GM18499 (cell line): ENCODE measurements at regions not wholly inside any gene's neighbourhood (a gene's known extent, or its start where the extent isn't known, plus 50 kb on each side); places are given as distances from the start of the nearest gene placed in this dataset.

Source experiments
- ATAC-seq: cut with Tn5 transposase; IDR thresholded peaks from one replicate; pipeline ENCODE4 v1.9.1; 2021; ENCODE audit warnings: moderate number of reproducible peaks; ENCODE audit not compliant: insufficient read depth, unreplicated experiment

DNA sequence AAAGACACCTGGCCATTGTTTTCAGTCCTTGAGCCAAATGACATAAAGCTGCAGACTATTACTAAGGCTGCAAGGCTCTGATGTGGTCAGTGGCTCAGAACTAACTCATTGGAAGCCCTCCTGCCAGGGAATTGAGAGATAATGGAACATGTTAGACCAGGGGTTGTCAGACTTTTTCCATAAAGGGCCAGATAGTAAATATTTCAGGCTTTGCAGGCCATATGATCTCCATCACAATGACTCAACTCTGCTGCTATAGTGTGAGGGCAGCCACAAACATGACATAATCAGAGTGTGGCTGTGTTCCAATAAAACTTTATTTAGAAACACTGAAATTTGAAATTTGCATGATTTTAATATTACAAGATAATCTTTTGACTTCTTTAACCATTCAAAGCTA is 140.3 kb downstream of the TMEM30B start:
- no peak for ATAC-seq

DNA sequence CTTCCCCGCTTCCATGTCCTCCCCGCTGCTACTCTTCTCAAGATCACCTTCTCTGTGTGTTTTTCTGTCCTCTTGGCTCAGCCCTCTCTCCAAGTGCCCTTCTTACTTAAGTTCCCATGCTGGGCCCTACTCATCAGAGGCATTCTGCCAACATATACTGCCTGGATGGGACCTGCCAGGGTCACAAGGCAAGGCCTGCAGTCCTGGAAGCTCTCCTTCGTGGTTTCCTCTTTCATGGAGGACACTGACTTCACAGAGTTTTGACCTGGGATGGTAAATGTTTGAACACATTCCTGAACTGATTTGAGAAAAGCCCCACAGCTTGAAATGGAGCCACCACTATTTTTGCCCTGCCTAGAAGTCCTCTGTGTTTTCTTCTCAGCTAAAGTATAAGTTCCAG is 140.9 kb downstream of the TMEM30B start:
- no peak for ATAC-seq

DNA sequence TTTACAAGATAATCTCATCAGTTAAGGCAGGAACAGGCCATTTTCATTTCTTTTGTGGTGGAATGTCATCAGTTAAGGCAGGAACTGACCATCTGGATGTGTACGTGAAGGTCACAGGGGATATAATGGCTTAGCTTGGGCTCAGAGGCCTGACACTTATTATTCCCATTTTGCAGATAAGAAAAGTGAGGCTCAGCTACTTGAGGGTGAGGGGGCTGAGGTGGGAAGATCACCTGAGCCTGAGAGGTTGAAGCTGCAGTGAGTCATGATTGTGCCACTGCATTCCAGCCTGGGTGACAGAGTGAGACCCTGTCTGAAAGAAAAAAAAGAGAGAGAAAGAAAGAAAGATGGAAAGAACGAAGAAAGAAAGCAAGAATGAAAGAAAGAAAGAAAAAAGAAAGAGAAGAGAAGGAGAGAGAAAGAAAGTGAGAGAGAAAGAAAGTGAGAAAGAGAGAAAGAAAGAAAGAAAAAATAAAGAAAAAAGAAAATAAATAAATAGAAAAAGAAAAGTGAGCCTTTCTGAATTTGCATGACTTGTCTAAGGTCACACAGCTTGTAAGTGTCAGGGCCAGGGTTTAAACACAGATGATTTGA is 142.0 kb downstream of the TMEM30B start:
- no peak for ATAC-seq

DNA sequence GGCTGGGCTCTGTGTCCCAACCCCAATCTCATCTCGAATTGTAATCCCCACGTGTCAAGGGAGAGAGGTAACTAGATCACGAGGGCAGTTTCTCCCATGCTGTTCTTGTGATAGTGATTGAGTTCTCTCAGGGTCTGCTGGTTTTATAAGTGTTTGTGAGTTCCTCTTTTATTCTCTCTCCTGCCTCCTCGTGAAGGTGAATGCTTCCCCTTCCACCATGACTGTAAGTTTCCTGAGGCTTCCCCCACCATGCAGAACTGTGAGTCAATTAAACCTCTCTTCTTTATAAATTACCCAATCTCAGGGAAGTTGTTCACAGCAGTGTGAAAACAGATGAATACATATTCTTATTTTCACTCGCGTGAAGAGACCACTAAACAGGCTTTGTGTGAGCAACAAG is 148.2 kb downstream of the TMEM30B start:
- ATAC-seq = no peak

DNA sequence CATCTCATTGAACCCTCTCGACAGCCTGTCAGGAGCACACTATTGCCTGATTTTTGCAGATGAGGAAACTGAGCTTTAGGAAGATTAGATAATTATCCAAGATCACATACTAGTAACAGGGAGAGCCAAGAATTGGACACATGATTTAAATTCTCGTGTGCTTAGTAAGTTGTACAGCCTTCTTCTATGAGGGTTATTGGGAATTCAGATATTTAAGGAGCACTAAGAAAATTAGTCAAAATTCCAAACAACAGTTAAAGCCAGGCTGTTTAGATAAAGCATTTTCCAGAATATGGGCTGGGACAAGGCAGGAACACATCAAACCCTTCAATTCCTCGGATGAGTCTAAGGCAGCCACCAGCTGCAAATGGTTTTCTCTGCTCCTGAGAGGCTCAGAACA is 148.8 kb downstream of the TMEM30B start:
- no peak for ATAC-seq

DNA sequence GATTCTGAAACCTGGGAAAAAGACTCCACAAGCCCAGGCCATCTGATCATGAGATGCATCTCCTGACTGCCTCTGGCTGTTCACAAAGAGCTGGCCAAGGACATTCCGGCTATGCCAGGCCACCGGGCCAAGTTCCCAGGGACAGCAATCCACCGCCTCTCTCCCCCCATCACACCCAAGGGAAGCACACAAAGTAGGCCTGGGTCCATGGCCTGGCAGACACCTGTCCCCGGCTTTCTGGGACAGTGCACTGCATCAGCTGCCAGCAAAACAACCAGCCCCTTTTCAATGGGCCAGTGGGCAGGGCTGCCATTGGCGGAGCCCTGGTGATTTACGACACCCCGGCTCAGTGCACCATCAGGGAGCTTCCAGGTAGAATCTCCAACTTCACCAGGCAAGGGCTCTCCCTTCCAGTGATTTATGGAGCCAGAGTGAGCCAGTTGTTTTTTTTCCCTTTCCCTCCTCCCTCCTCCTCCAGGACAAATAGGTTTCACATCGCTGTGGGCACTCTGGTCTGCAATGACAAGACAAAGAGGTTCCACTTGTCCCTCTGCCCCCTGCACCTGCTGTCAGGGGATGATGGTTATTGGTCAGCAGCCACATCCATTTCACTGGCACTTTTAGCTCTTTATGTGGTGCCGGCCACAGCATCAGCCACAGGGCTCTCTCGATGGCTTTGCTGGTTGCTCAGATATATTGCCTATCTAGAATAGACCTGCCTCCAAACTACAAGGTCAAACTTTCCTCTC is 149.6 kb downstream of the SLC38A6 start:
- no peak for ATAC-seq

DNA sequence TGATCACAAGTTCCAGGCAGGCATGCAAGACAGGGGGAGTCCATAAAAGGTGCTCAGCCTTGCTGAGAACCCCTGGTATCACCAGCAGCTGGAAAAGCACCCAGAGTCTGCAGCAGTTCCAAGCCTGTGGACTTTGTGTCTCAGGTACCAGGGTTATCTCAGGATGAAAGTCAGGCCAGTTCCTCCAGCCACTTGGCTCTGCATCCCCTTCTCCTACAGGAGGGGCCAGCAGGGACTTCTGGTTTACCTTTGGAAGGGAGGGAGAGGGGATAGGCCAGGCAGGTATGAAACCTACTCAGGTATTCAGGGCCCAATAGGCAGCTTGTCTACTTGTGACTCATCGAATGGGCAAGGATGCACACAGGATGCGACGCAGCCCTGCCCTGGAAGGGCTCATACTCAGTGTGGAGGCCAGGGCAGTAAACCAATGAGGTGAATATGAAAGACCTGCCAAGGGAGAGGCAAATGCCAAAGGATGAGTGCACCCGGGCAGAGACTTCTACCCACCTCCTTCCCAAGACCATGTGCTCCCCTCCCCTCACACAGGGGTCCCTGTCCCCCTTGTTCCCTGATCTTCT is 148.2 kb downstream of the SLC38A6 start:
- no peak for ATAC-seq

DNA sequence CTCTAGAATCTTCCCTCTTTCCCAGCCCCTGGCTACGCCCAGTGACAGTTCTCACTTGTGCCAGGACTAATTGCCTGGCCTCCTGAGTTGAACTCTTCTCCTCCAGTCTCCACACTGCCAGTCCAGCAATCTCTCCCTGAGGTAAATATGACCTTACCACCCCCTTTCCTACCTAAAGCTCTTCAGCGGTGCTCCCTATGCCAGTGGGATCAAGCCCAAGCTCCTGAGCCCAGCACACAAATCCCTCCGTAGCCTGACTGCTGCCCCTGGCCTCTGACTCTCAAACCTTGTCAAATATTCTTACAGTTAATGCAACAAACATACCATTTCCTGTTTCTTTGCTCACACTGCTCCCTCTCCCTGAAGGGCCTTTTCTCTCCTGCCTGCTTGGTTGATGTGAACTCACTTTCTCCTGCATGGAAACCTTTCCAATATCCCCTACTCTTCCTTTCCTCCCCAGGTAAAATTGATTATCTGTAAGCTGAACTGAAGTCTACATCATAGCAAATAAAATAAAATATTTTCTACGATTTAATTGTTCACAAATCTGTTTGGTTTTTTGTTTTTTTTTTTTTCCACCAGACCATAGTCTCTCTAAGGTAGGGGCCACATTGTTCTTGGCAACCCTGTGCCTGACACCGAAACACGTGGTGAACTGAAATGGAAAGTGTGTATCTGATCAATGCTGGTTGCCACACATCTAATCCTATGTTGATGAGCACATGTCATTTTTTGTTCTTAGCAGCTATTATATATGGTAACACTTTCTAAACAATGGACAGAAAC is 147.5 kb downstream of the SLC38A6 start:
- no peak for ATAC-seq

DNA sequence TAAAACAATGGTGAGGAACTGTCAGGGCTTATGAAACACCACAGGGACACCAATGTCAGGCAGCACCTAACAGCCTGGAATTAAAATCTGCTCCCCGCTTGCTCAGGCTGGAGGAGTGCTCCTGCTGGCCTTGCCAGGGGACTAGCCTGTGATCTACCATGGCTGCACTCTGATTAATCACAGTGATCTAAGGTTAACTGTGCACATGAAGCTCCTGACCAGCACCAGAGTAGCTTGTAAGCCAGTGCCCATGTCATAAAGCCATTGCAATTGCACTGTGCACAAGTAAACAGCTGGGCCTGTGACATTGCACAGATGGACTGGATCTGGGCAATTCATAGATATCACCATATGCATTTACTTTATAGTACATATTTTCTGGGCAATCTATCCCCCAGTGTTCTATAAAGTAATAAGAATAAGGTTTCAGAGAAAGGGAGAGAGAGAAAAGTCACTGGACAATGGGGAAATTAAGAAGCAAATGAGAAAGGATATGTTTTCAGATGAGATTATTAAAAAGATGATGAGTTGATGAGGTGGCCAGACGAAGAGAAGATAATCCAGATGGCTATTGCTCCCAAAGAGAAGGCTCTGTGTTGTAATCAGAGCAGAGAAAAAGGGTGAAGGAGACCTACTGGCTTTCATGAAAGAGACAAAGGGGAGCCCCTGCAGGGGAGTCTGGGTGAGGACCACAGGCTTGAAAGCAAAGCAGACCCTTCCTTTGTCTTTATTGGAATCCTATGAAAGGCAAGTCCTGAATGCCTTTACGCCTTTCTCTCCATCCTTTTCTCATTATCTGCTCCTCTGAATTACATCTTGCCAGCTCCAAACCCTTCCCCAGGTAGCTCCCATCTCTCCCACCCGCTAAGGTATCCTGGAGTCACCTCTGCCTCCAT is 145.8 kb downstream of the SLC38A6 start:
- no peak for ATAC-seq

DNA sequence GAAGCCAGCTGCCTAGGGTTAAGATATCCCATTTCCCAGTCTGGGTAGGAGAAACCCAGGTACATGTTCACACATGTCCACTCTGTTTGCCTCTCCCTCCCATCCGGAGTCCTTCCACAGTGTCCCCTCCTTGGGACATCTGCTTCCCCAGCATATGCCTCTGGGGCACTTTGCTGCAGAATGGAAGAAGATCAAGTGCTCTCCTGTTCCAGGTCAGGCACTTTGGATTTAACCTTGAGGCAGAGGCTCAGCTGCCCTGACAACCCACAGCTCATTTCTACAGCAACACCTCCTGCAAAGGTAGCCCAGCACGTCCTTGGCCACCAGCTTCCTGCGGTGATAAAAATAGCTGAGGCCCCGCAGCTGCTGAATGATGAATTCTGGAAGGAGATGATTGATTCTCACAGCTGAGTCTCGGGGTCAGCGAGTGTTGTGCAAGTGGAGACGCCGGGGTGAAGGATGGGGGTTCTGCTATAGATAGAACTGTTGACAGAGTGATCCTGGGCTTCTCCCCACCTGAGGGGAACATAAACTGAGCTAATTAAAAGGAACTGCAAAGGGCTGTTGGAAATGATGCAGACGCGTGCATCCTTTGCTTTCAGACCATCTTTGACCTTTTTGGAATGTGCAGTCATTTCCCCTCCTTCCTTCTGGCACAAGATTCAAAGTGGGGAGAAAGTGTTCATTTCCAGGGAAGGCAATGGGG is 145.0 kb downstream of the SLC38A6 start:
- ATAC-seq = no peak

DNA sequence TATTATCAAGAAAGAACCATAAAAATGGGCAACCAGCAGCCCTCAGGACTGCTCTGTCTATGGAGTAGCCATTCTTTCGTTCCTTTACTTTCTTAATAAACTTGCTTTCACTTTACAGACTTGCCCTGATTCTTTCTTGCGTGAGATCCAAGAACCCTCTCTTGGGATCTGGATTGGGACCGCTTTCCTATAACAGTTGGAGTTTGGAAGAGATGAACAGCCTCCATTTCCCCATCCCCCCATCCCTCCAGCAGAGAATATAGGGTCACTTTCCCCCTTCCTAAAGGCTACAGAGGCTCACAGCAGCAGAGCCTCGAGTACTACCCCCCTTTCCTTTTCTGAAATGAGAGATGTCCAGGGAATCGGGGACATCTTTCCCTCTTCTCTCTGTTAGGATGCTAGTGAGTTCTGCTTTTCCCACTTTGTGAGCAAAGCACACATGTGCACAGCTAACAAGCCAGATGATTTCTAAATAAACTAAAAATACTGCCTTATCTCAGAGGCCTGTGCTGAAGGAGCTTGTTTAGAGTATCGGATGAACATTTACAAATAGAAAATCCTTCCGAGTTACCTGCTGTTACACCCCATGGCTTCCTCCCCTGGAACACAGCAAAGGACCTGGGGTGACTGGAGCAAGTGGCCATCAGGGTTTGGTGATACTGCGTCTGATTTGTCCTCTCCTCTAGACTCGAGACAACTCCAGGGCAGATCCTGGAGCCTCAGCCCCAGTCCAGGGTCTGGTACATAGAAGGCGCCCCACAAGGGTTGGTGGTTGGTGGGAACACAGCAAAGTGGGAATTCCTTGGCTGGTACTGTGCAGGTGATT is 144.2 kb downstream of the SLC38A6 start:
- ATAC-seq = no peak

DNA sequence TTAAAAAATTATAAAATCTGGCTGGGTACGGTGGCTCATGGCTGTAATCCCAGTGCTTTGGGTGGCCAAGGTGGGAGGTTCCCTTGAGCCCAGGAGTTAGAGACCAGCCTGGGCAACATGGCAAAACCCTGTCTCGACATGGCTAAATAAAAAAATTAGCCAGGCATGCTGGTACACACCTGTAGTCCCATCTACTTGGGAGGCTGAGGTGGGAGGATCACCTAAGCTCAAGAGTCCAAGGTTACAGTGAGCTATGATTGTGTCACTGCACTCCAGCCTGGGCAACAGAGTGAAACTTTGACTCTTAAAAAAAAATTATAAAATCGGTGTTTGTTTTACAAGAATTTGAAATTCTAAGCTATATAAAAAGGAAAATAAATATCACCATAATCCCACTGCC is 141.8 kb downstream of the SLC38A6 start:
- ATAC-seq = no peak

DNA sequence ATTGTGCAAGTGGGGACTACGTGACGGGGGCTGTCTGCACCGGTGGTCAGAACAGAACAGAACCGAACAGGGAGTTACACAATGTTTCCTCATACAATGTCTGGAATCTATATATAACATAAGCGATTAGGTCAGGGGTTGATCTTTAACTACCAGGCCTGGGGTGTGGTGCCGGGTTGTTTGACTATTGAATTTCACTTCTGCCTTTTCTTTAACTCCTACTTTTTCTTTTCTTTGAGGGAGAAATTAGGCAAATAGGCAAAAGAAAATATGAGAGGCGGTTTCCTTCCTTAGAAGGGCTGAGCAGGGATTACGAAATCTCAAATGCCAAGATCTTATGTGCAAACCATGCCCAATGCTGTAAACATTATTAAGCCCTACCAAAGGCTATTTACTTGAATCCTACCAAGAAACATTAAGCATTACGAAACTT is 140.3 kb downstream of the SLC38A6 start:
- no peak for ATAC-seq

DNA sequence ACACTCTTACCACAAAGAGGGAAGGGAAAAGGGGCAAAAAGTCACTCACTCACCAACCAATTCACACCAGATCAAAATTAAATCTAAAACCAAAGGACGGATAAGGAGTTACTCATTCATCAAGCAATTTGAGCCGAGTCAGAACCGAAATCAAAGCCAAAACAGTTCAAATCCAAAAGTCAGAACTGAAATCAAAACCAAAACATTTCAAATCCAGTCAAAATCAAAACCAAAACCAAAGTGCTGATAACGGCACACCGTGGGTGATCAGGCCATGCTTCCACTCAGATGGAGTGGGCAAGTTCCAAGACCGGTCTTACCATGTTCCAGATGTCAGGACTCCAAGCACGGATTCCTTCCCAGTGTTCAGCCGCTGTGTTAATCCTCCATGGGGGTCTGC is 139.5 kb downstream of the SLC38A6 start:
- no peak for ATAC-seq

DNA sequence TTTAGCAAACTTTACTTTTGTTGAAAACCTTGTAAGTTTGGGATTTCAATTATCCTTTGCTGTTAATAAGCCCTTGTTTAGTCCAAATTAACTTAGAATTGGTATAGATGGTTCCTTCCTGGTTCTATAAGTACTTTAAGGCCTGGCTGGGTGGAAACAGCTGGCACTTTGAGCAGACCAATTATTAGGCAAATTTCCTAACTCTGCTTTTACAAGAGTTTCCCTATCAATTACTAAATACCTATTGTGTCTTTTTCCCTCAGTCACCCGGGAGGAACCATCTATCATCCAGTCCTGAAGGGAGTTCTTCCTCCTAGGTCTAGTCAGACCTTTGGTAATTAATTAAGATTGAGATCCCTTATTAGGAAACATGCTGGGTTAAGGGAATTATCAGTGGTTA is 138.0 kb downstream of the SLC38A6 start:
- no peak for ATAC-seq

DNA sequence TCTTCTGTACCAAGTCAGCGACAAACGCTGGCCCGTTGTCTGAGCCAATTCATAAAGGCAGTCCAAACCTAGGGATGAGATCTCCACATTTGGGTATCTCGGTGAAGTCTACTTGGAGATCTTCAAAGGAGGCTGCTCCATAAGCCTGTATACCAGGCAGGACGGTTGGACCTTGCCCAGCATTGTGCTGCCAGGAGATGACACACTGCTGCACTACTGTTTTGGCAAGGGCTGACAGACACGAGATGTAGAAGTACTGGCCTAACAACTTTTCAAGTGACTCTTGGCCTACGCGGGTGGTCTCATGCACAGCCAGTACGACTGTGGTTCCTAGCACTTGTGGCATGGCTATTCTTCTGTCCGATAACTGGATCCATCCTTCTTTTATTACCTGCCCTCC is 135.3 kb downstream of the SLC38A6 start:
- ATAC-seq = no peak

DNA sequence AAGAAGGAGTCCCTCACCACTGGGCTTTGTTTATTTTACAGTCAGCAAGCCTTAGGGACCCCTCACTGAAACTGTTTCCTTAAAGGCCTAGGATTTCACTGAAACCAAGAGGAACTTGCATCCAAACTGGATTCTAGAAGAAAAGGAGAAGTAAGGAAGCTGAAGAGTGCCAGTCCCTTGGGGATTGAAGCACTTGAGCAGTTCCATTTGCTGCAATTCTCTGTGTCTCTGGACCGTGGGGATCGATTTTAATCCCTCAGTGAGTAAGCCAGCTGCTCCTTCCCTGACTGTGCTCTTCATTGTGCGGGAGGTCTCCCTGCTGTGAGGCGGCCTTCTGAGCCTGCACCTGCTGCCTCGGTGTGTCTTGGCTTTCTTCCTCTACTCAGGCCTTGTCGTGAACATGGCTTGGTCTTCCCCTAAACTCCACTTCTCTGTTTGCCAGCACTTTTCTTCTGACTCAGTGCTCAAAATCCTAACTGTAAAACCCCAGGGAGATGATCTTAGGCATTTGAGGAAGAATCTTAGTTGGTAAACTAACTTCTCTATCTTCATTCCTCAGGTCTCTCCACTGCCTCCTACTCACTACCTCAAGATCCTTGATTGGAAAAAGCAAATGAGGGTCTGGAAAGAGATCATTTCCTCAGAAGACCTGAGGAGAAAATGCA is 132.6 kb downstream of the SLC38A6 start:
- ATAC-seq = no peak

DNA sequence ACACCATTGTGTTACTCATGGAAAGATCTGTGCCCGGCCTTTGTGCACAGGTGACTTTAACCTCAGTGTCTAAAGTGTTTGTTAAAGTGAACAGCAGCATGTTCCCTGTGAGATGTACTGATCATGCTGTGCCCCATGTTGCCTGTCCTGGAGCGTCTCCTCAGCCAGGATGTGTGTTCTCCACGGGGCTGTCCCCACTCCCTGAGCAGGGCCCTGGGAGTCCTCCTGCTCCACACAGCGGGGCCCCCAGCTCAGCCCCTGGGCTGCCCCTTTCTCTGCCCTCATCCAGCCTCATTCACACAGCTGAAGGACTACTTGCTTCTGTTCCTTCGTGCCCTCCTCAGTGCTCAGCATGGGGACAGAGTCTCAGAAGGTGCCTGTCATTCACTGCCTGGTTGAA is 131.5 kb downstream of the SLC38A6 start:
- ATAC-seq = no peak
